ENCODE measurements at regions not wholly inside any gene's neighbourhood (a gene's known extent, or its start where the extent isn't known, plus 50 kb on each side); places are given as distances from the start of the nearest gene placed in this dataset.

DNA sequence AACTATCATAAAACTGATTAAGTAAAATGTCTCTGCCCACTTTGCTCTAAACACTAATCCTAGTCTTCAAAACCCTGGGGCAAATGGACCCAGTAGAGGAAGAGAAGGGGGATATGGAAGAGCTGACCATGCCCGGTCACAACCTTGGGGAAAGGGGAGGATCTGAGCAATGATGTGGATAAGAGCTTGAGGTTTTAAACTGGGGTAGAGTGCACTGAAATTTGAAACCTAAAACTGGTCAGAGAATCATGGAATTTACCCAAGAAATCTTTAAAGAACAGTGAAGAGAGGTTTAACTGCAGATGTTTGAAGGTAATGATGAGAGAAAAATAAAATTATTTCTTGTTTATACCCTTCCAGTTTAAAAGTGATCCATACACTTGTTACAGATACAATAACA, 110.8 kb downstream of the MRPS30 start:
- TF ChIP-seq REST (tag by site-specific recombination; IDR thresholded peaks at IDR 0.05) (no peak), RBAK (tag by site-specific recombination; IDR thresholded peaks at IDR 0.05) (no peak), ZNF701 (tag by site-specific recombination; IDR thresholded peaks at IDR 0.05) (no peak), ZNF707 (tag by site-specific recombination; IDR thresholded peaks at IDR 0.05) (no peak), ZBTB8A (tag by site-specific recombination; IDR thresholded peaks at IDR 0.05) (no peak), ZNF544 (tag by site-specific recombination; IDR thresholded peaks at IDR 0.05) (no peak)
- TF ChIP-seq, protein P1, sequence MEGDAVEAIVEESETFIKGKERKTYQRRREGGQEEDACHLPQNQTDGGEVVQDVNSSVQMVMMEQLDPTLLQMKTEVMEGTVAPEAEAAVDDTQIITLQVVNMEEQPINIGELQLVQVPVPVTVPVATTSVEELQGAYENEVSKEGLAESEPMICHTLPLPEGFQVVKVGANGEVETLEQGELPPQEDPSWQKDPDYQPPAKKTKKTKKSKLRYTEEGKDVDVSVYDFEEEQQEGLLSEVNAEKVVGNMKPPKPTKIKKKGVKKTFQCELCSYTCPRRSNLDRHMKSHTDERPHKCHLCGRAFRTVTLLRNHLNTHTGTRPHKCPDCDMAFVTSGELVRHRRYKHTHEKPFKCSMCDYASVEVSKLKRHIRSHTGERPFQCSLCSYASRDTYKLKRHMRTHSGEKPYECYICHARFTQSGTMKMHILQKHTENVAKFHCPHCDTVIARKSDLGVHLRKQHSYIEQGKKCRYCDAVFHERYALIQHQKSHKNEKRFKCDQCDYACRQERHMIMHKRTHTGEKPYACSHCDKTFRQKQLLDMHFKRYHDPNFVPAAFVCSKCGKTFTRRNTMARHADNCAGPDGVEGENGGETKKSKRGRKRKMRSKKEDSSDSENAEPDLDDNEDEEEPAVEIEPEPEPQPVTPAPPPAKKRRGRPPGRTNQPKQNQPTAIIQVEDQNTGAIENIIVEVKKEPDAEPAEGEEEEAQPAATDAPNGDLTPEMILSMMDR (tag by site-specific recombination; IDR thresholded peaks at IDR 0.05) = no peak
- TF ChIP-seq, protein P2, sequence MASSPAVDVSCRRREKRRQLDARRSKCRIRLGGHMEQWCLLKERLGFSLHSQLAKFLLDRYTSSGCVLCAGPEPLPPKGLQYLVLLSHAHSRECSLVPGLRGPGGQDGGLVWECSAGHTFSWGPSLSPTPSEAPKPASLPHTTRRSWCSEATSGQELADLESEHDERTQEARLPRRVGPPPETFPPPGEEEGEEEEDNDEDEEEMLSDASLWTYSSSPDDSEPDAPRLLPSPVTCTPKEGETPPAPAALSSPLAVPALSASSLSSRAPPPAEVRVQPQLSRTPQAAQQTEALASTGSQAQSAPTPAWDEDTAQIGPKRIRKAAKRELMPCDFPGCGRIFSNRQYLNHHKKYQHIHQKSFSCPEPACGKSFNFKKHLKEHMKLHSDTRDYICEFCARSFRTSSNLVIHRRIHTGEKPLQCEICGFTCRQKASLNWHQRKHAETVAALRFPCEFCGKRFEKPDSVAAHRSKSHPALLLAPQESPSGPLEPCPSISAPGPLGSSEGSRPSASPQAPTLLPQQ (tag by site-specific recombination; IDR thresholded peaks at IDR 0.05) = no peak

All from HEK293 (cell line).